Urinary bladder (tissue), 3 donors: ENCODE measurements at regions not wholly inside any gene's neighbourhood (a gene's known extent, or its start where the extent isn't known, plus 50 kb on each side); places are given as distances from the start of the nearest gene placed in this dataset.

Experiments
- DNase-seq: peaks from one replicate; pipeline ENCODE4 v3.0.0-alpha.2; 2015; ENCODE audit errors: extremely low spot score
- H3K27ac ChIP-seq: one replicate; pipeline ENCODE4 v1.5.1; 2013; ENCODE audit warnings: low read depth, mild to moderate bottlenecking, moderate library complexity
- H3K36me3 ChIP-seq: one replicate; pipeline ENCODE4 v1.6.1; 2013; ENCODE audit warnings: mild to moderate bottlenecking, moderate library complexity; ENCODE audit not compliant: insufficient read depth
- H3K4me1 ChIP-seq: one replicate; pipeline ENCODE4 v1.6.1; 2013; ENCODE audit warnings: mild to moderate bottlenecking, moderate library complexity; ENCODE audit not compliant: insufficient read depth
- H3K4me3 ChIP-seq: one replicate; pipeline ENCODE4 v1.5.1; 2013; ENCODE audit warnings: low read depth, low read length
- WGBS: extraction: QIAGEN DNeasy Blood & Tissue Kit; methylation state at CpG from one replicate; pipeline ENCODE4 v1.1.7; 2013; 5-methylcytosine and 5-hydroxymethylcytosine counted together
- donor health status: healthy with polysubstance abuse.
- donor health status: healthy.

DNA sequence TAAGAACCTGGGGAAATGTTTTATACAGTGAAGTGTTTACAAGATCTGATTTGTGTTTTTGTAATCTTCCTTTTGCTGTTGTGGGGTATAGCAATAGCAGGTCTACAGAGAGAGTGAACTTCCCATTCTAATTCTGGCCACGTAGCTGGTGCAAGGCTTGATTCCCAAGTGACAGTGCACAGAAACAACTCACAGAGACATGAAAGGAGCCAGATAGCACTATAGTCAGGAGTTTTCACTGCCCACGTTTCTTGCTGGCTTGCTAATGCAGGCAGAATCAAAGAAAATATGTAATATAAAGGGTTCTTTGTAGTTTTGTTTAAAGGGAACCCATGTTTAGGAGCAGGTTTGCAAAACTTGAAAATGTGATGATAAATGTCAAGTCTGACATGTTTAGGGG, 170.9 kb upstream of the IVNS1ABP start:
- Histone ChIP-seq H3K4me3 (no peak overlapping the region), H3K36me3 (no peaks in the 10 kb centered on the region), H3K27ac (no peak overlapping the region), H3K4me1 (no peaks in the 10 kb centered on the region)
- WGBS = 38% methylated on average over 2 of the region's 2 CpGs
- DNase-seq = no peak

GRCh38 chr1:185487026-185487425, 170.0 kb upstream of the IVNS1ABP start:
- no peak for DNase-seq
- Histone ChIP-seq H3K4me1 (no peaks in the 10 kb centered on the region), H3K4me3 (no peak overlapping the region), H3K27ac (no peak overlapping the region), H3K36me3 (no peaks in the 10 kb centered on the region)
- WGBS = 83% methylated on average over 2 of the region's 2 CpGs

DNA sequence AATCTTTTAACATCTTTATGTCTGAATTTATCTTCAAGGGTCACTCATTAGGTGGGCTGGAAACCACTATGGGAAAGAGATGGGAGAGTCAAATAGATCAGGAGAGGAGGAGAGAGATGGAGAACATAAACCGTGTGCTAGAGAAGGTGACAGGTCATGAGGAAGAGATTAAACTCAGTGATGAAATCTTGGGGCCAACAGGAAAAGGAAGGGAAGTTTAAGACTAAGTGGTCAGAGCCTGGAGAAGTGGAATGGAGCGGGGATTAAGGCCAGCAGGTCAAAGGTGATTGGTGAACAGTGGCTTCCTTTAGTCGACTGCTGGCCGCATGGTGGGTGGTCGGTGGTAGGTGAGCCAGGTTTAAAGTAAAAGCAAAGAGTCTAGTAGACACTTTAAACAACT, 169.3 kb upstream of the IVNS1ABP start:
- no peak for DNase-seq
- 73% methylated on average over 5 of the region's 5 CpGs for WGBS
- Histone ChIP-seq H3K27ac (no peak overlapping the region), H3K4me1 (no peaks in the 10 kb centered on the region), H3K36me3 (no peaks in the 10 kb centered on the region), H3K4me3 (no peak overlapping the region)

DNA sequence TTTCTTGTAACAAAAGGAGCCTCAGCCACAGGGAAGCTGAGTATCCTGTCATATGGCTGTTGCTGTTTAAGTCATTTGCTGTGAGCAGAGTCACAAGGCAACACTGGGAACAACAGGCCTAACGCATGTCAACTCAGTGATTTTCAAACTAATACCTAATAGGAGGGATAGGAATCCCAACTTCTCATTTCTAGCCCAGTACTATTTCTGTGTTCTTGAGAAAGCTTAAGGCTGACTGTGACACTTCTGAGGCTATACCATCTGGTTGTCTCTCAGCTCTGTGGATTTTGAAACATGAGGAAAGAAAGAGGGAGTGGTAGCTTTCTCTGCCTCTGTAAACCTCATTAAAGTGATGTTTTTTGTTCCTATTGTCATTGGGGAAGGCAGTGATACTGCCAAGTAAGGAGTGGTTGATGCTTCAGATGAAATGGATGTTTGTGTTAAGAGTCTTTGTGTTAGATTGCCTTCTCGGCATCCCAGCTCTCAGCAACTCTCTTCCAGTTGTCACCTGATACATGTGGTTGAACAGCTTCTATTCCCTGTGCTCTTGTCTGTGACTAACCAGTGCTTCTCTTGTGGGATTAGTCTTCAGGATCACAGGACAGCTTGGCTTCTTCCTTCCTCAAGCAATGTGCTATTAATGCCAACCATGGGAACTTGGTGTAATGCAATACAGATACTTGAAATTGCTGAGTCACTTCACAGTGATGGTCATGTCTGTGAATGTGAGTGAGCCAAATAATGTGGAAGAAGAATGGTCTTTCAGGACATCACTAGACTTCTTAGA, 166.8 kb upstream of the IVNS1ABP start:
- H3K27ac ChIP-seq = no peak overlapping the region
- 83% methylated on average over 2 of the region's 2 CpGs for WGBS
- no peak for DNase-seq
- no peaks in the 10 kb centered on the region for H3K4me1 ChIP-seq
- no peak overlapping the region for H3K4me3 ChIP-seq
- no peaks in the 10 kb centered on the region for H3K36me3 ChIP-seq

DNA sequence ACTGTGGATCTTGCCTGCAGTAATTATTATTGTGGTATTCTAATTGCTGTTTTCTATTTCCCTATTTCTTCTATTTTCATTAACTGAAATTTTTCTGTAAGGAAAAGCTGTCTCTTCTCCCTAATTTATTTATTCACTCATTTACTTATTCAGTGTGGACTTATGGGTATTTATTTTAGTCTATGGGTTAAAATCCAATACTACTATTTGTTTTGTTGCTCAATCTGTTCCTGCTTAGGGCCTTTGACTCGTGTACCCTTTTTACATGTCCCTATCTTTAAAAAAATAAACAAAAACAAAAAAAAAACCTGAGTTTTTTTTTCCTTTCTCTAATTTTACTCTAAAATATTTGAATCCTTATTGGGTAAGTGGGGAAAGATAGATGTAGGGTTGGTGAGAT, 166.2 kb upstream of the IVNS1ABP start:
- Histone ChIP-seq H3K36me3 (no peaks in the 10 kb centered on the region), H3K4me3 (no peak overlapping the region), H3K27ac (no peak overlapping the region), H3K4me1 (no peaks in the 10 kb centered on the region)
- 69% methylated on average over 1 of the region's 1 CpG for WGBS
- no peak for DNase-seq

DNA sequence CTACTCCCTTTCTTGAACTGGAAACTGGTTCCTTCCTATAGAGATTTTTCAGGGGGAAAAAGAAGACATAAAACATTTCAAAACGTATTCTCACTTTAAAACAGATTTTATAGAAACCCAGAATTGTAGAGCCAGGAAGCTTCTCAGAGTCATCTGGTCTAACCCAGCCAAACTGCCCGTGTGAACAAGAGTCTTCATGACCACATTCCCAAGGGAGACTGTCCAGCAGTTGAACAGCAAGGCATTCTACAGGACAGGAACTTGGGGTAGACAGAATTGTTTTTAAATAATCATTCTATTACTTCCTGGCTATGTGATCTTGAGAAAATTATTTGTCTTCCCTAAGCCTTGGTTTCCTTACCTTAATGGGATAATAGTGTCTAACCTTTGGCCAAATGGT, 163.5 kb upstream of the IVNS1ABP start:
- no peak for DNase-seq
- Histone ChIP-seq H3K27ac (no peak overlapping the region), H3K4me3 (no peak overlapping the region), H3K36me3 (no peaks in the 10 kb centered on the region), H3K4me1 (no peaks in the 10 kb centered on the region)
- WGBS = 59% methylated on average over 2 of the region's 2 CpGs

- Histone ChIP-seq H3K4me3 (no peak overlapping the region), H3K36me3 (no peaks in the 10 kb centered on the region), H3K27ac (no peak overlapping the region), H3K4me1 (no peaks in the 10 kb centered on the region)
- DNase-seq = no peak
- WGBS = 74% methylated on average over 5 of the region's 5 CpGs
These were observed 162.8 kb upstream of the IVNS1ABP start for GRCh38 chr1:185479796-185480195.

- no peak overlapping the region for H3K27ac ChIP-seq
- DNase-seq = no peak
- H3K4me1 ChIP-seq = no peaks in the 10 kb centered on the region
- H3K4me3 ChIP-seq = no peak overlapping the region
- WGBS = 93% methylated on average over 3 of the region's 3 CpGs
- H3K36me3 ChIP-seq = no peaks in the 10 kb centered on the region
These were observed 161.8 kb upstream of the IVNS1ABP start for GRCh38 chr1:185478877-185479276.

DNA sequence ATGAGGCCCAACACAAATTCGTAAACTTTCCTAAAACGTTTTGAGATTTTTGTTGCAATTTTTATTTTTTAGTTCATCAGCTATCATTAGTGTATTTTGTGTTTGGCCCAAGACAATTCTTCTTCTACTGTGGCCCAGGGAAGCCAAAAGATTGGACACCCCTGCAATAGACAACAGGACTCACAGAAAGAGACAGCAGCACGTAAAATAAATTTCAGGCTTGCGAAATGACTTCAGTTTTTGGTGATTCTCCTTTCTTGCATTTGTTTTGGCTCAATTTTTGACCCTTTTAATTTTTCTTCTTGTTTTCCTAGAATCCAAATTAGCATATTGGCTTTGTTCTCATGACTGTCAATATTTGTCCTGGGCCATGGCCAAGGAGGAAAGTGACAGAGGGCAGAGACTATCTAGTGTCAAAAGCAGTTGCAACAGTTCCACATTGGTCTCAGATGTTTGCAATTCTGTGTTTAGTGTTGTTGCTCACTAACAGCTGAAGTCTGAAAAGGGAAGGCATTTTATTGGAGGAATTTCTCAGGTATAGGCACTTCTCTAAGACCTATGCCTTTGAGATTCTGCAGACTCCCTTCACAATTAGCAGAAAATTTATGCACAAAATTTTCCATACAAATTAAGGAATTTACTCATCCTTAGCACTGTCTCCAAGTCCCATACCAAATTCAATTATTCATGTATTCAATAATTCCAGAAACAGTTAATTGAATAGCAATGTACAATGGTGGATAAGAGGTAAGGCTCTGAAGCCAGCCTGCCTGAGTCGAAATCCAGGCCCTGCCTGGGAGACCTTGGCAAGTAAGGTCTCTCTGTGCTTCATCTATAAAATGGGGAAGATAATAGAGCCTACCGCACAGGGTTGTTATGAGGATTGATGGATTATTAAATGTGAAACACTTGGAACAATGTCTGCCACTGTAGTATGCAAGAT, 160.9 kb upstream of the IVNS1ABP start:
- no peak overlapping the region for H3K4me3 ChIP-seq
- H3K36me3 ChIP-seq = no peaks in the 10 kb centered on the region
- H3K4me1 ChIP-seq = no peaks in the 10 kb centered on the region
- 85% methylated on average over 6 of the region's 6 CpGs for WGBS
- no peak overlapping the region for H3K27ac ChIP-seq
- DNase-seq = no peak

GRCh38 chr1:185474440-185475149, 157.6 kb upstream of the IVNS1ABP start:
- WGBS = 79% methylated on average over 2 of the region's 2 CpGs
- H3K27ac ChIP-seq = no peak overlapping the region
- DNase-seq = no peak
- no peak overlapping the region for H3K4me3 ChIP-seq
- H3K36me3 ChIP-seq = no peaks in the 10 kb centered on the region
- H3K4me1 ChIP-seq = no peaks in the 10 kb centered on the region

DNA sequence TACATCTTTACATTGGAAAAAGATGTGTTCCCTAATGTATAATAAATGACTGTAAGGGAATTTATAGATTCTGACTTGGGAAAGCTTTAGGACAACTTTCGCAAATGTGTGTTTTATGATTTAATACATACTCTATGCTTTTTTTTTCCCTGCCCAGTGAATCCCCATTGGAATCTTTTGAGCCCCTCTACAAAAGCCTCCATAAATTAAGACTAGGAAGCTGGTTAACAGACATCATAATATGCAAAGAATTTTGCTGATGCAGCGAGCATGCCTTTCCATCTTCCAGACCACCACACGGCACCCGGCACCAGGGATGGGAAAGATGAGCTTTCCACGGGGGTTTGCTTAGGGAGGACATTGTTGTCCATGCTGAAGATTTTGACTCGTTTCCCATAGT, 156.1 kb upstream of the IVNS1ABP start:
- no peak for DNase-seq
- Histone ChIP-seq H3K36me3 (no peaks in the 10 kb centered on the region), H3K4me1 (no peaks in the 10 kb centered on the region), H3K4me3 (no peak overlapping the region), H3K27ac (no peak overlapping the region)
- WGBS = 67% methylated on average over 6 of the region's 6 CpGs

DNA sequence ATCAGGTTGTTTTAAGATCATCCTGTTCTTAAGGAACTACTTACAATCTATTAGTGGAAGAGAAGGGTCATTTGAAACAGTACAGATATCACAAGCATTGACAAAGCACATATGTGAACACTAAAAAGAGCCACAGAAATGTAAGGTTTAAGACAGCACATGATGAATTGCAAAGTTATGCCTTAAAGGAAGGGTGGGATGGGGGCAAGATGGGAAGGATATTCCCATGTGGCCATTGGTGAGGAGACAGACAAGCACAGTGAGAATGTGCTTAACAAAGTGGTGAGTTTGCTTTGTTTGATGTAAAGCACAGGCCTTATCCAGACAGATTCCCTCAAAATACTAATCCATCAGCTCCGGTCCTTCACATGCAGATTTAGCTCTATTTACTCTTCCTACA, 151.6 kb upstream of the IVNS1ABP start:
- H3K4me3 ChIP-seq = no peak overlapping the region
- no peak overlapping the region for H3K27ac ChIP-seq
- 91% methylated on average over 1 of the region's 1 CpG for WGBS

DNA sequence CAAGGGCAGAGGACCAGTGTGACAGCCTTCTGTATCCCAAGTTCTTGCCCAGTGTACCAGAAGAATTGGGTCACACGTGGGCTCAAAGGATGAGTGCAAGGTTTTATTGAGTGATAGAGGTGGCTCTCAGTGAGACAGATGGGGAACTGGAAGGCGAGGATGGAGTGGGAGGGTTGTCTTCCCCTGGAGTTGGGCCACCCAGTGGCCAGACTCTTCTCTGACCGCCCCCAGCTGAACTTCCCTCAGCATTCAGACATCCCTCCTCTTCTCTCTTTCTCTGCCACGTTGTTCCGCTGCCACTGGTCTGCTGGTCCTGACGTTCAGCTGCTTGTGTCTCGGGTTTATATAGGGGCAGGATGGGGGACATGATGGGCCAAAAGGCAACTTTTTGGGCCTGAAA, 150.1 kb upstream of the IVNS1ABP start:
- Histone ChIP-seq H3K4me1 (no peaks in the 10 kb centered on the region), H3K4me3 (no peak overlapping the region), H3K27ac (no peak overlapping the region), H3K36me3 (no peaks in the 10 kb centered on the region)
- DNase-seq = no peak
- WGBS = 94% methylated on average over 7 of the region's 7 CpGs

More for the DNA sequence above, 151.6 kb upstream of the IVNS1ABP start:
- no peak for DNase-seq
- Histone ChIP-seq H3K4me1 (no peaks in the 10 kb centered on the region), H3K36me3 (no peaks in the 10 kb centered on the region)
